WTC11 (cell line): ENCODE measurements at regions not wholly inside any gene's neighbourhood (a gene's known extent, or its start where the extent isn't known, plus 50 kb on each side); places are given as distances from the start of the nearest gene placed in this dataset.

Source experiments
- ATAC-seq: fragments of 200-7000 bp; cut with Tn5 transposase; 2 replicates; pipeline ENCODE4 v1.10.0; 2021; ENCODE audit warnings: mild to moderate bottlenecking, moderate library complexity
- CTCF ChIA-PET: fragments of 300-600 bp; sonication (Branson Sonifier 250); formaldehyde crosslinking; loops from one replicate; lab custom pipeline; 2021; ENCODE audit warnings: antibody characterized with exemption; lab: Charles Lee
- POLR2A ChIA-PET: fragments of 350-600 bp; sonication (Branson Sonifier 250); formaldehyde crosslinking; loops from one replicate; lab custom pipeline; 2021; ENCODE audit warnings: antibody characterized with exemption; lab: Charles Lee
- DNase-seq: peaks from one replicate; pipeline ENCODE4 v3.0.0; 2021; ENCODE audit warnings: low spot score
- H3K27ac Mint-ChIP-seq: 2 replicates; pipeline ENCODE4 v1.8.0; 2021; ENCODE audit warnings: mixed read lengths
- H3K27me3 Mint-ChIP-seq: 2 replicates; pipeline ENCODE4 v1.8.0; 2021; ENCODE audit warnings: low read depth, mild to moderate bottlenecking, moderate library complexity, mixed read lengths
- H3K36me3 Mint-ChIP-seq: 2 replicates; pipeline ENCODE4 v1.8.0; 2021; ENCODE audit warnings: mixed read lengths
- H3K4me1 Mint-ChIP-seq: 2 replicates; pipeline ENCODE4 v1.8.0; 2022; ENCODE audit warnings: mixed read lengths
- H3K4me3 Mint-ChIP-seq: 2 replicates; pipeline ENCODE4 v1.8.0; 2021; ENCODE audit warnings: mild to moderate bottlenecking, moderate library complexity, mixed read lengths
- H3K9me3 Mint-ChIP-seq: 2 replicates; pipeline ENCODE4 v1.8.0; 2021; ENCODE audit warnings: mixed read lengths
- AFF4 ChIP-seq: sonication (generic); formaldehyde crosslinking; IDR thresholded peaks from 2 replicates; pipeline ENCODE4 v1.8.1; 2023; ENCODE audit warnings: mild to moderate bottlenecking, missing genetic modification reagents, borderline replicate concordance
- CREB1 ChIP-seq: sonication (generic); formaldehyde crosslinking; IDR thresholded peaks from 2 replicates; pipeline ENCODE4 v1.8.0; 2023; ENCODE audit warnings: mild to moderate bottlenecking, missing genetic modification reagents
- E2F1 ChIP-seq: sonication (generic); formaldehyde crosslinking; IDR thresholded peaks from 2 replicates; pipeline ENCODE4 v1.8.0; 2022; ENCODE audit warnings: mild to moderate bottlenecking, missing genetic modification reagents
- MYBL2 ChIP-seq: sonication (generic); formaldehyde crosslinking; IDR thresholded peaks from 2 replicates; pipeline ENCODE4 v1.8.1; 2023; ENCODE audit warnings: mild to moderate bottlenecking, moderate library complexity, missing genetic modification reagents
- NFYB ChIP-seq: sonication (generic); formaldehyde crosslinking; conservative IDR thresholded peaks from 2 replicates; pipeline ENCODE4 v1.8.0; 2022; ENCODE audit warnings: low read depth, missing genetic modification reagents
- NR1H2 ChIP-seq: sonication (generic); formaldehyde crosslinking; IDR thresholded peaks from 2 replicates; pipeline ENCODE4 v1.9.0; 2021; ENCODE audit warnings: mild to moderate bottlenecking, moderate library complexity, missing genetic modification reagents
- NR2C2 ChIP-seq: sonication (generic); formaldehyde crosslinking; IDR thresholded peaks from 2 replicates; pipeline ENCODE4 v1.8.0; 2022; ENCODE audit warnings: mild to moderate bottlenecking, missing genetic modification reagents
- PRDM15 ChIP-seq: sonication (generic); formaldehyde crosslinking; IDR thresholded peaks from 2 replicates; pipeline ENCODE4 v1.8.0; 2022; ENCODE audit warnings: missing genetic modification reagents
- TEAD4 ChIP-seq: sonication (generic); formaldehyde crosslinking; IDR thresholded peaks from 2 replicates; pipeline ENCODE4 v1.8.0; 2022; ENCODE audit warnings: mild to moderate bottlenecking, missing genetic modification reagents
- ZNF317 ChIP-seq: sonication (generic); formaldehyde crosslinking; IDR thresholded peaks from 2 replicates; pipeline ENCODE4 v1.8.1; 2023; ENCODE audit warnings: low read depth, mild to moderate bottlenecking, moderate library complexity, missing genetic modification reagents, borderline replicate concordance
- ZNF423 ChIP-seq: fragments of 250-450 bp; sonication (Bioruptor Pico); IDR thresholded peaks from 2 replicates; pipeline ENCODE4 v2.1.2; 2022; ENCODE audit warnings: mild to moderate bottlenecking, moderate library complexity
- ZSCAN18 ChIP-seq: fragments of 250-450 bp; sonication (Bioruptor Pico); IDR thresholded peaks from 2 replicates; pipeline ENCODE4 v2.1.2; 2022; ENCODE audit warnings: mild to moderate bottlenecking, moderate library complexity
- TF ChIP-seq, protein P1 (sequence below): sonication (generic); formaldehyde crosslinking; IDR thresholded peaks from 2 replicates; pipeline ENCODE4 v1.8.0; 2023; ENCODE audit warnings: missing genetic modification reagents, mild to moderate bottlenecking, borderline replicate concordance
- TF ChIP-seq, protein P2 (sequence below): fragments of 200-600 bp; IDR thresholded peaks from 2 replicates; pipeline ENCODE4 v1.8.0; 2022; ENCODE audit warnings: antibody characterized with exemption

- H3K4me3 Mint-ChIP-seq = no peak overlapping the region
- H3K4me1 Mint-ChIP-seq = peaks cover 12% of the 10 kb centered on the region
- peaks cover 14% of the 10 kb centered on the region for H3K9me3 Mint-ChIP-seq
- no peak for ATAC-seq
- no peak overlapping the region for H3K27ac Mint-ChIP-seq
- ChIA-PET POLR2A (no interaction called here), CTCF (no interaction called here)
- H3K36me3 Mint-ChIP-seq = peaks cover 3% of the 10 kb centered on the region; the same call in 1 of the 2 replicates
- H3K27me3 Mint-ChIP-seq = no peaks in the 10 kb centered on the region
- no peak for DNase-seq
- no peak for TF ChIP-seq NFYB (CRISPR knock-in tag)
- TF ChIP-seq, protein P1, sequence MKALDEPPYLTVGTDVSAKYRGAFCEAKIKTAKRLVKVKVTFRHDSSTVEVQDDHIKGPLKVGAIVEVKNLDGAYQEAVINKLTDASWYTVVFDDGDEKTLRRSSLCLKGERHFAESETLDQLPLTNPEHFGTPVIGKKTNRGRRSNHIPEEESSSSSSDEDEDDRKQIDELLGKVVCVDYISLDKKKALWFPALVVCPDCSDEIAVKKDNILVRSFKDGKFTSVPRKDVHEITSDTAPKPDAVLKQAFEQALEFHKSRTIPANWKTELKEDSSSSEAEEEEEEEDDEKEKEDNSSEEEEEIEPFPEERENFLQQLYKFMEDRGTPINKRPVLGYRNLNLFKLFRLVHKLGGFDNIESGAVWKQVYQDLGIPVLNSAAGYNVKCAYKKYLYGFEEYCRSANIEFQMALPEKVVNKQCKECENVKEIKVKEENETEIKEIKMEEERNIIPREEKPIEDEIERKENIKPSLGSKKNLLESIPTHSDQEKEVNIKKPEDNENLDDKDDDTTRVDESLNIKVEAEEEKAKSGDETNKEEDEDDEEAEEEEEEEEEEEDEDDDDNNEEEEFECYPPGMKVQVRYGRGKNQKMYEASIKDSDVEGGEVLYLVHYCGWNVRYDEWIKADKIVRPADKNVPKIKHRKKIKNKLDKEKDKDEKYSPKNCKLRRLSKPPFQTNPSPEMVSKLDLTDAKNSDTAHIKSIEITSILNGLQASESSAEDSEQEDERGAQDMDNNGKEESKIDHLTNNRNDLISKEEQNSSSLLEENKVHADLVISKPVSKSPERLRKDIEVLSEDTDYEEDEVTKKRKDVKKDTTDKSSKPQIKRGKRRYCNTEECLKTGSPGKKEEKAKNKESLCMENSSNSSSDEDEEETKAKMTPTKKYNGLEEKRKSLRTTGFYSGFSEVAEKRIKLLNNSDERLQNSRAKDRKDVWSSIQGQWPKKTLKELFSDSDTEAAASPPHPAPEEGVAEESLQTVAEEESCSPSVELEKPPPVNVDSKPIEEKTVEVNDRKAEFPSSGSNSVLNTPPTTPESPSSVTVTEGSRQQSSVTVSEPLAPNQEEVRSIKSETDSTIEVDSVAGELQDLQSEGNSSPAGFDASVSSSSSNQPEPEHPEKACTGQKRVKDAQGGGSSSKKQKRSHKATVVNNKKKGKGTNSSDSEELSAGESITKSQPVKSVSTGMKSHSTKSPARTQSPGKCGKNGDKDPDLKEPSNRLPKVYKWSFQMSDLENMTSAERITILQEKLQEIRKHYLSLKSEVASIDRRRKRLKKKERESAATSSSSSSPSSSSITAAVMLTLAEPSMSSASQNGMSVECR (CRISPR knock-in tag) = no peak
- no peak for TF ChIP-seq TEAD4 (CRISPR knock-in tag)
- no peak for TF ChIP-seq ZNF317
- no peak for TF ChIP-seq ZSCAN18 (CRISPR knock-in tag)
- TF ChIP-seq PRDM15 (CRISPR knock-in tag) = no peak
- TF ChIP-seq CREB1 (CRISPR knock-in tag) = no peak
- TF ChIP-seq ZNF423 (CRISPR knock-in tag) = no peak
- no peak for TF ChIP-seq E2F1 (CRISPR knock-in tag)
- no peak for TF ChIP-seq AFF4 (CRISPR knock-in tag)
- TF ChIP-seq, protein P2, sequence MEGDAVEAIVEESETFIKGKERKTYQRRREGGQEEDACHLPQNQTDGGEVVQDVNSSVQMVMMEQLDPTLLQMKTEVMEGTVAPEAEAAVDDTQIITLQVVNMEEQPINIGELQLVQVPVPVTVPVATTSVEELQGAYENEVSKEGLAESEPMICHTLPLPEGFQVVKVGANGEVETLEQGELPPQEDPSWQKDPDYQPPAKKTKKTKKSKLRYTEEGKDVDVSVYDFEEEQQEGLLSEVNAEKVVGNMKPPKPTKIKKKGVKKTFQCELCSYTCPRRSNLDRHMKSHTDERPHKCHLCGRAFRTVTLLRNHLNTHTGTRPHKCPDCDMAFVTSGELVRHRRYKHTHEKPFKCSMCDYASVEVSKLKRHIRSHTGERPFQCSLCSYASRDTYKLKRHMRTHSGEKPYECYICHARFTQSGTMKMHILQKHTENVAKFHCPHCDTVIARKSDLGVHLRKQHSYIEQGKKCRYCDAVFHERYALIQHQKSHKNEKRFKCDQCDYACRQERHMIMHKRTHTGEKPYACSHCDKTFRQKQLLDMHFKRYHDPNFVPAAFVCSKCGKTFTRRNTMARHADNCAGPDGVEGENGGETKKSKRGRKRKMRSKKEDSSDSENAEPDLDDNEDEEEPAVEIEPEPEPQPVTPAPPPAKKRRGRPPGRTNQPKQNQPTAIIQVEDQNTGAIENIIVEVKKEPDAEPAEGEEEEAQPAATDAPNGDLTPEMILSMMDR = no peak
- TF ChIP-seq NR1H2 = no peak
- TF ChIP-seq NR2C2 (CRISPR knock-in tag) = no peak
- TF ChIP-seq MYBL2 = no peak
Observed at GRCh38 chr4:169841776-169842175, 84.0 kb upstream of the HPF1 start.
